ENCODE measurements at regions not wholly inside any gene's neighbourhood (a gene's known extent, or its start where the extent isn't known, plus 50 kb on each side); places are given as distances from the start of the nearest gene placed in this dataset.
A peak's percentile ranks its signal among the peaks of the same experiment; 100 is the strongest.

- TF ChIP-seq CTCF (IDR thresholded peaks at IDR 0.05; ENCODE audit: control extremely low read depth in 1 of 3, insufficient read depth in 1 of 3, low read depth in 1 of 3, low read length in 3 of 3) (no peak), TAF1 (IDR thresholded peaks at IDR 0.05; ENCODE audit: low read depth, low read length) (0 out of 2 replicates have a peak, but pooled peaks have one; percentile 13), ASH2L (IDR thresholded peaks at IDR 0.05; ENCODE audit: low read length) (peak; percentile 71), POLR2A (IDR thresholded peaks at IDR 0.05; ENCODE audit: control extremely low read depth in 1 of 2, low read depth in 2 of 2, low read length in 2 of 2) (no peak), TBP (IDR thresholded peaks at IDR 0.05; ENCODE audit: low read depth, low read length) (no peak), BACH1 (IDR thresholded peaks at IDR 0.05; ENCODE audit: low read length) (no peak), KDM1A (IDR thresholded peaks at IDR 0.05; ENCODE audit: borderline replicate concordance, low read length) (peak; percentile 11; the same call in 1 of the 2 replicates), CBX5 (IDR thresholded peaks at IDR 0.05; ENCODE audit: low read depth, low read length) (no peak), EGR1 (IDR thresholded peaks at IDR 0.05; ENCODE audit: borderline replicate concordance, low read depth, low read length) (no peak), RBBP5 (IDR thresholded peaks at IDR 0.05; ENCODE audit: borderline replicate concordance, low read depth, low read length) (no peak), BRCA1 (IDR thresholded peaks at IDR 0.05; ENCODE audit: low read depth, low read length) (no peak), TEAD4 (IDR thresholded peaks at IDR 0.05; ENCODE audit: low read depth, low read length) (0 out of 2 replicates have a peak, but pooled peaks have one; percentile 1), TCF12 (IDR thresholded peaks at IDR 0.05; ENCODE audit: low read depth, low read length) (peak; percentile 88), CREB1 (IDR thresholded peaks at IDR 0.05) (peak; percentile 31; the same call in 1 of the 2 replicates)
Measured at GRCh38 chr3:193816656-193817311, 223.8 kb downstream of the OPA1 start (continued).

Measured in H1 (cell line).